Liver (tissue), 8 donors: ENCODE measurements at regions not wholly inside any gene's neighbourhood (a gene's known extent, or its start where the extent isn't known, plus 50 kb on each side); places are given as distances from the start of the nearest gene placed in this dataset.

ENCODE experiments used
- DNase-seq: peaks from one replicate; pipeline ENCODE4 v3.0.0-alpha.2; 2017; ENCODE audit warnings: low spot score
- H3K27ac ChIP-seq, 2 donors: one replicate each; pipeline ENCODE4 v1.7.0; 2013; ENCODE audit warnings: inconsistent platforms in 2 of 2, low read length in 2 of 2, control low read depth in 1 of 2, low read depth in 1 of 2, mild to moderate bottlenecking in 1 of 2
- H3K27me3 ChIP-seq, 4 donors: one replicate each; pipeline versions ENCODE4 v1.6.1 to v1.7.0; 2013; ENCODE audit warnings: low read length in 3 of 4, inconsistent platforms in 1 of 4, mild to moderate bottlenecking in 1 of 4, moderate library complexity in 1 of 4; ENCODE audit not compliant: control insufficient read depth in 4 of 4, insufficient read depth in 4 of 4
- H3K36me3 ChIP-seq, 4 donors: one replicate each; pipeline versions ENCODE4 v1.6.1 to v1.7.0; 2013; ENCODE audit warnings: low read length in 3 of 4, mild to moderate bottlenecking in 3 of 4, low read depth in 1 of 4, moderate library complexity in 1 of 4; ENCODE audit not compliant: control insufficient read depth in 4 of 4, insufficient read depth in 3 of 4
- H3K4me1 ChIP-seq, 4 donors: one replicate each; pipeline versions ENCODE4 v1.6.1 to v1.7.0; 2013; ENCODE audit warnings: low read length in 3 of 4, mild to moderate bottlenecking in 3 of 4, moderate library complexity in 1 of 4; ENCODE audit not compliant: control insufficient read depth in 4 of 4, insufficient read depth in 4 of 4
- H3K4me3 ChIP-seq, 3 donors: one replicate each; pipeline versions ENCODE4 v1.6.1 to v1.7.0; 2013; ENCODE audit warnings: low read length in 3 of 3, control low read depth in 1 of 3, low read depth in 1 of 3, mild to moderate bottlenecking in 1 of 3
- H3K9ac ChIP-seq, 2 donors: one replicate each; pipeline ENCODE4 v1.7.0; 2013; ENCODE audit warnings: low read length in 2 of 2, mild to moderate bottlenecking in 2 of 2, moderate library complexity in 2 of 2, control low read depth in 1 of 2, low read depth in 1 of 2
- H3K9me3 ChIP-seq, 4 donors: one replicate each; pipeline versions ENCODE4 v1.6.1 to v1.7.0; 2013; ENCODE audit warnings: low read length in 3 of 4; ENCODE audit not compliant: control insufficient read depth in 4 of 4
- EGR1 ChIP-seq, 2 donors: IDR thresholded peaks; 2 replicates each; pipeline ENCODE4 v1.6.1; 2016 to 2018; ENCODE audit warnings: antibody characterized with exemption in 2 of 2, low read depth in 2 of 2
- FOXA1 ChIP-seq: IDR thresholded peaks from 2 replicates; pipeline ENCODE4 v1.6.1; 2016; ENCODE audit warnings: antibody characterized with exemption
- FOXA2 ChIP-seq: IDR thresholded peaks from 2 replicates; pipeline ENCODE4 v1.6.1; 2016; ENCODE audit warnings: antibody characterized with exemption
- GABPA ChIP-seq, 2 donors: IDR thresholded peaks in 1 of 2; conservative IDR thresholded peaks in 1 of 2; 2 replicates each; pipeline ENCODE4 v1.6.1; 2016; ENCODE audit warnings: antibody characterized with exemption in 2 of 2, mild to moderate bottlenecking in 1 of 2, moderate library complexity in 1 of 2
- HNF4A ChIP-seq, 2 donors: conservative IDR thresholded peaks; 2 replicates each; pipeline ENCODE4 v1.6.1; 2016; ENCODE audit warnings: antibody characterized with exemption in 2 of 2, mild to moderate bottlenecking in 2 of 2
- HNF4G ChIP-seq: IDR thresholded peaks from 2 replicates; pipeline ENCODE4 v1.6.1; 2016; ENCODE audit warnings: antibody characterized with exemption
- JUND ChIP-seq, 2 donors: IDR thresholded peaks; 2 replicates each; pipeline ENCODE4 v1.6.1; 2016; ENCODE audit warnings: antibody characterized with exemption in 2 of 2
- NR2F2 ChIP-seq: IDR thresholded peaks from 2 replicates; pipeline ENCODE4 v1.6.1; 2016; ENCODE audit warnings: antibody characterized with exemption
- RAD21 ChIP-seq, 2 donors: IDR thresholded peaks; 2 replicates each; pipeline ENCODE4 v1.6.1; 2016; ENCODE audit warnings: antibody characterized with exemption in 2 of 2, mild to moderate bottlenecking in 2 of 2
- REST ChIP-seq: IDR thresholded peaks from 2 replicates; pipeline ENCODE4 v1.6.1; 2016; ENCODE audit warnings: antibody characterized with exemption, mild to moderate bottlenecking
- RXRA ChIP-seq, 2 donors: IDR thresholded peaks; 2 replicates each; pipeline ENCODE4 v1.6.1; 2017 to 2018; ENCODE audit warnings: antibody characterized with exemption in 2 of 2, mild to moderate bottlenecking in 1 of 2
- SP1 ChIP-seq: IDR thresholded peaks from 2 replicates; pipeline ENCODE4 v1.6.1; 2018; ENCODE audit warnings: antibody characterized with exemption, mild to moderate bottlenecking
- TAF1 ChIP-seq: conservative IDR thresholded peaks from 2 replicates; pipeline ENCODE4 v1.6.1; 2016; ENCODE audit warnings: antibody characterized with exemption, mild to moderate bottlenecking
- YY1 ChIP-seq: IDR thresholded peaks from 2 replicates; pipeline ENCODE4 v1.6.1; 2016; ENCODE audit warnings: antibody characterized with exemption, mild to moderate bottlenecking
- WGBS: extraction: QIAGEN DNeasy Blood & Tissue Kit; methylation state at CpG from one replicate; pipeline ENCODE4 v1.1.7; 2013; 5-methylcytosine and 5-hydroxymethylcytosine counted together
- TF ChIP-seq, protein P1 (sequence below): IDR thresholded peaks from 2 replicates; pipeline ENCODE4 v1.6.1; 2016; ENCODE audit warnings: antibody characterized with exemption
- TF ChIP-seq, protein P2 (sequence below): fragments of 150-350 bp; IDR thresholded peaks from 2 replicates; pipeline ENCODE4 v1.5.1; 2017; ENCODE audit warnings: improper control_type of control experiment, low read depth, low read length; ENCODE audit not compliant: missing input control
- TF ChIP-seq, protein P3 (sequence below): IDR thresholded peaks from 2 replicates; pipeline ENCODE4 v1.6.1; 2016; ENCODE audit warnings: antibody characterized with exemption
- TF ChIP-seq, protein P4 (sequence below): IDR thresholded peaks from 2 replicates; pipeline ENCODE4 v1.6.1; 2016; ENCODE audit warnings: antibody characterized with exemption
- donor health status: healthy.
- donor health status: healthy.
- donor health status: healthy.
- donor health status: healthy.
- donor health status: healthy.

DNA sequence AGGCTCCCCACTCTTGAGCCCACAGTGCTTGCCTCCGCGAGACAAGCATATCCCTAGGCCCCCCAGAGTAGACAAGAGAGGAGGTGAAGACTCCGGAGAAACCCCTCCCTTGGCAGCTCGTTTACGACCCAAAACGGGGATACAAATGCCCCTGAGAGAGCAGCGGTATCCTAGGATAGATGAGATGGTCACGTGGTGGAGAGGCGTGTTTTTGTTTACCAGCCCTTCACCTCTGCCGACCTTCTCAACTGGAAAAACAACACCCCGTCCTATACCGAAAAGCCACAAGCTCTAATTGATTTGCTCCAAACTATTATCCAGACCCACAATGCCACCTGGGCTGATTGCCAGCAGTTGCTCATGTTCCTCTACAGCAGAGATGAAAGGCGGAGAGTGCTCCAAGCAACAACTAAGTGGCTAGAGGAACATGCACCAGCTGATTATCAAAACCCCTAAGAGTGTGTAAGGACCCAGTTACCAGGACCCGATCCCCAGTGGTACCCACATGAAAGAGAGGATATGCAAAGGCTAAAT is 99.5 kb upstream of the OSBPL11 start:
- TF ChIP-seq, protein P1, sequence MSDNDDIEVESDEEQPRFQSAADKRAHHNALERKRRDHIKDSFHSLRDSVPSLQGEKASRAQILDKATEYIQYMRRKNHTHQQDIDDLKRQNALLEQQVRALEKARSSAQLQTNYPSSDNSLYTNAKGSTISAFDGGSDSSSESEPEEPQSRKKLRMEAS = no peak
- TF ChIP-seq GABPA (IDR thresholded peaks at IDR 0.05 in 1 of 2, conservative IDR thresholded peaks at IDR 0.05 in 1 of 2) (no peak), HNF4G (no peak), FOXA1 (no peak), FOXA2 (no peak), JUND (IDR thresholded peaks at IDR 0.05) (no peak), HNF4A (conservative IDR thresholded peaks at IDR 0.05) (no peak), EGR1 (IDR thresholded peaks at IDR 0.05; ENCODE audit: low read depth in 2 of 2) (no peak), SP1 (no peak), YY1 (no peak), RXRA (IDR thresholded peaks at IDR 0.05) (no peak), RAD21 (IDR thresholded peaks at IDR 0.05) (no peak), REST (no peak), NR2F2 (no peak), TAF1 (no peak)
- TF ChIP-seq, protein P2, sequence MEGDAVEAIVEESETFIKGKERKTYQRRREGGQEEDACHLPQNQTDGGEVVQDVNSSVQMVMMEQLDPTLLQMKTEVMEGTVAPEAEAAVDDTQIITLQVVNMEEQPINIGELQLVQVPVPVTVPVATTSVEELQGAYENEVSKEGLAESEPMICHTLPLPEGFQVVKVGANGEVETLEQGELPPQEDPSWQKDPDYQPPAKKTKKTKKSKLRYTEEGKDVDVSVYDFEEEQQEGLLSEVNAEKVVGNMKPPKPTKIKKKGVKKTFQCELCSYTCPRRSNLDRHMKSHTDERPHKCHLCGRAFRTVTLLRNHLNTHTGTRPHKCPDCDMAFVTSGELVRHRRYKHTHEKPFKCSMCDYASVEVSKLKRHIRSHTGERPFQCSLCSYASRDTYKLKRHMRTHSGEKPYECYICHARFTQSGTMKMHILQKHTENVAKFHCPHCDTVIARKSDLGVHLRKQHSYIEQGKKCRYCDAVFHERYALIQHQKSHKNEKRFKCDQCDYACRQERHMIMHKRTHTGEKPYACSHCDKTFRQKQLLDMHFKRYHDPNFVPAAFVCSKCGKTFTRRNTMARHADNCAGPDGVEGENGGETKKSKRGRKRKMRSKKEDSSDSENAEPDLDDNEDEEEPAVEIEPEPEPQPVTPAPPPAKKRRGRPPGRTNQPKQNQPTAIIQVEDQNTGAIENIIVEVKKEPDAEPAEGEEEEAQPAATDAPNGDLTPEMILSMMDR = no peak
- TF ChIP-seq, protein P3, sequence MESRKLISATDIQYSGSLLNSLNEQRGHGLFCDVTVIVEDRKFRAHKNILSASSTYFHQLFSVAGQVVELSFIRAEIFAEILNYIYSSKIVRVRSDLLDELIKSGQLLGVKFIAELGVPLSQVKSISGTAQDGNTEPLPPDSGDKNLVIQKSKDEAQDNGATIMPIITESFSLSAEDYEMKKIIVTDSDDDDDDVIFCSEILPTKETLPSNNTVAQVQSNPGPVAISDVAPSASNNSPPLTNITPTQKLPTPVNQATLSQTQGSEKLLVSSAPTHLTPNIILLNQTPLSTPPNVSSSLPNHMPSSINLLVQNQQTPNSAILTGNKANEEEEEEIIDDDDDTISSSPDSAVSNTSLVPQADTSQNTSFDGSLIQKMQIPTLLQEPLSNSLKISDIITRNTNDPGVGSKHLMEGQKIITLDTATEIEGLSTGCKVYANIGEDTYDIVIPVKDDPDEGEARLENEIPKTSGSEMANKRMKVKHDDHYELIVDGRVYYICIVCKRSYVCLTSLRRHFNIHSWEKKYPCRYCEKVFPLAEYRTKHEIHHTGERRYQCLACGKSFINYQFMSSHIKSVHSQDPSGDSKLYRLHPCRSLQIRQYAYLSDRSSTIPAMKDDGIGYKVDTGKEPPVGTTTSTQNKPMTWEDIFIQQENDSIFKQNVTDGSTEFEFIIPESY = no peak
- TF ChIP-seq, protein P4, sequence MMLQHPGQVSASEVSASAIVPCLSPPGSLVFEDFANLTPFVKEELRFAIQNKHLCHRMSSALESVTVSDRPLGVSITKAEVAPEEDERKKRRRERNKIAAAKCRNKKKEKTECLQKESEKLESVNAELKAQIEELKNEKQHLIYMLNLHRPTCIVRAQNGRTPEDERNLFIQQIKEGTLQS = no peak
- H3K9me3 ChIP-seq = no peaks in the 10 kb centered on the region
- H3K27me3 ChIP-seq = no peaks in the 10 kb centered on the region
- H3K4me1 ChIP-seq = no peaks in the 10 kb centered on the region
- 89% methylated on average over 14 of the region's 14 CpGs for WGBS
- no peak for DNase-seq
- no peak overlapping the region for H3K27ac ChIP-seq
- no peaks in the 10 kb centered on the region for H3K36me3 ChIP-seq
- no peak overlapping the region for H3K4me3 ChIP-seq
- no peak overlapping the region for H3K9ac ChIP-seq
